OCI-LY1 (cell line): ENCODE measurements at regions not wholly inside any gene's neighbourhood (a gene's known extent, or its start where the extent isn't known, plus 50 kb on each side); places are given as distances from the start of the nearest gene placed in this dataset.

Experiments
- EZH2 ChIP-seq: fragments of 200-600 bp; sonication (generic), shearing (Covaris generic); IDR thresholded peaks from 2 replicates; pipeline ENCODE4 v1.8.0; 2017; ENCODE audit warnings: borderline replicate concordance, mixed run types, mild to moderate bottlenecking, antibody characterized with exemption, low read length, moderate library complexity, mixed read lengths
- TF ChIP-seq, protein P1 (sequence below): fragments of 200-600 bp; sonication (generic), shearing (Covaris generic); IDR thresholded peaks from 2 replicates; pipeline ENCODE4 v1.5.1; 2017; ENCODE audit warnings: mild to moderate bottlenecking, antibody characterized with exemption, low read length, moderate library complexity, mixed read lengths

- TF ChIP-seq, protein P1, sequence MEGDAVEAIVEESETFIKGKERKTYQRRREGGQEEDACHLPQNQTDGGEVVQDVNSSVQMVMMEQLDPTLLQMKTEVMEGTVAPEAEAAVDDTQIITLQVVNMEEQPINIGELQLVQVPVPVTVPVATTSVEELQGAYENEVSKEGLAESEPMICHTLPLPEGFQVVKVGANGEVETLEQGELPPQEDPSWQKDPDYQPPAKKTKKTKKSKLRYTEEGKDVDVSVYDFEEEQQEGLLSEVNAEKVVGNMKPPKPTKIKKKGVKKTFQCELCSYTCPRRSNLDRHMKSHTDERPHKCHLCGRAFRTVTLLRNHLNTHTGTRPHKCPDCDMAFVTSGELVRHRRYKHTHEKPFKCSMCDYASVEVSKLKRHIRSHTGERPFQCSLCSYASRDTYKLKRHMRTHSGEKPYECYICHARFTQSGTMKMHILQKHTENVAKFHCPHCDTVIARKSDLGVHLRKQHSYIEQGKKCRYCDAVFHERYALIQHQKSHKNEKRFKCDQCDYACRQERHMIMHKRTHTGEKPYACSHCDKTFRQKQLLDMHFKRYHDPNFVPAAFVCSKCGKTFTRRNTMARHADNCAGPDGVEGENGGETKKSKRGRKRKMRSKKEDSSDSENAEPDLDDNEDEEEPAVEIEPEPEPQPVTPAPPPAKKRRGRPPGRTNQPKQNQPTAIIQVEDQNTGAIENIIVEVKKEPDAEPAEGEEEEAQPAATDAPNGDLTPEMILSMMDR: no peak
- TF ChIP-seq EZH2: no peak
Observed at GRCh38 chr5:128637031-128637430, 99.0 kb upstream of the FBN2 start.
